ENCODE measurements at regions not wholly inside any gene's neighbourhood (a gene's known extent, or its start where the extent isn't known, plus 50 kb on each side); places are given as distances from the start of the nearest gene placed in this dataset.

- POLR2A ChIA-PET = no interaction called here
- BruUV-seq (replicated peaks) = no TSS peak
- in situ Hi-C loops (cut with HindIII; ENCODE audit: low pct_unique_long_range_greater_than_20kb, low sequenced_read_pairs) (no loop called here), intact Hi-C loops (cut with micrococcal nuclease; ENCODE audit: unreplicated experiment) (no loop called here)
- CTCF ChIA-PET = no interaction called here
- Histone ChIP-seq H3K27me3 (ENCODE audit: control insufficient read depth, insufficient read depth, low read length) (no peaks in the 10 kb centered on the region), H3K4me1 (ENCODE audit: control insufficient read depth, insufficient read depth, low read length) (peaks cover 20% of the 10 kb centered on the region), H3K27ac (ENCODE audit: low read length) (no peak overlapping the region), H3K9me3 (ENCODE audit: control insufficient read depth, insufficient read depth, low read depth, low read length) (no peaks in the 10 kb centered on the region), H3K4me3 (ENCODE audit: low read depth in 2 of 2, low read length in 2 of 2) (no peak overlapping the region), H3K36me3 (ENCODE audit: control insufficient read depth, insufficient read depth, low read length) (no peaks in the 10 kb centered on the region)
- TF ChIP-seq SIN3A (IDR thresholded peaks at IDR 0.05; ENCODE audit: borderline replicate concordance, insufficient read depth, low read depth, low read length) = no peak
- DNase-seq (ENCODE audit: low read depth, low spot score) (no peak), ATAC-seq (no peak)
Observed at GRCh38 chr12:124184456-124184855, 110.4 kb upstream of the RFLNA start.

DNA sequence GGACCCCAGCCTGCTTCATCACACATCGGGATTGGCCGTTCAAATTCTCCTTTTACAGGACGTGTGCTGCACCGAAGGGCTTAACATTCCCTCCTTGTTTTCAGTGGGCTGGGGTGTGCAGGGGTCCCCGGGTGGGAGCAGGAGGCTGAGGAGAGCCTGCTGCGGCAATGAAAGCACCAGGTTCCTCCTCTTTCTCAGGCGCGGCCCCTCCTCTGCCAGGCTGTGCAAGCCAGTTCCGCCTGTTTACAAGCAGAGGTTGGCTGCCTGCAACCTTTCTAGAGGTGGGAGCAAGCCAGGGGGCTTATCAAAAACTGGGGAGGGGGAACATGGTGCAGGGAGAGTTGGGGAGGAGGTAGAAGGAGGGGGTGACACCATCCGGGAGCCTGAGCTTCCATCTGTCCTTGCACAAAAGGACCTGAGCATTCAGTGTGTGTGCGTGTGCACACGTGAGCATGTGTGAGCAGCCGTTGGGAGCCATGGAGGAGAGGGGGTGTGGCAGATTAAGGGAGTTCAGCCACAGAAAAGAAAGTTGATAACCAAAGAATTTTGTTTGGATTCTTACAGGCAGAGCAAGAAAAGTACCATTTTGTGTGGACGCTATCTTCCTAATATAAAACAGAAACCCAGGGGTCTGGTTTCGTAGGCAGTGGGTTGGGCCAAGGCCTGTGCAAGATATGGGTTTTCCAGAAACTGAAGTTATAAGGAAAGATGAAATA is 108.8 kb upstream of the RFLNA start:
- ChIA-PET CTCF (no interaction called here), POLR2A (no interaction called here)
- no peaks in the 10 kb centered on the region for H3K9me3 ChIP-seq (ENCODE audit: control insufficient read depth, insufficient read depth, low read depth, low read length)
- no peak for TF ChIP-seq POLR2AphosphoS5 (IDR thresholded peaks at IDR 0.05; ENCODE audit: low read depth, low read length)
- no peak for TF ChIP-seq TCF7L2 (IDR thresholded peaks at IDR 0.05; ENCODE audit: low read depth, low read length)
- TF ChIP-seq SIN3A (IDR thresholded peaks at IDR 0.05; ENCODE audit: borderline replicate concordance, insufficient read depth, low read depth, low read length) = no peak
- TF ChIP-seq REST (IDR thresholded peaks at IDR 0.05; ENCODE audit: insufficient read depth in 1 of 2, low read depth in 2 of 2, low read length in 1 of 2) = no peak
- TF ChIP-seq, protein P1, sequence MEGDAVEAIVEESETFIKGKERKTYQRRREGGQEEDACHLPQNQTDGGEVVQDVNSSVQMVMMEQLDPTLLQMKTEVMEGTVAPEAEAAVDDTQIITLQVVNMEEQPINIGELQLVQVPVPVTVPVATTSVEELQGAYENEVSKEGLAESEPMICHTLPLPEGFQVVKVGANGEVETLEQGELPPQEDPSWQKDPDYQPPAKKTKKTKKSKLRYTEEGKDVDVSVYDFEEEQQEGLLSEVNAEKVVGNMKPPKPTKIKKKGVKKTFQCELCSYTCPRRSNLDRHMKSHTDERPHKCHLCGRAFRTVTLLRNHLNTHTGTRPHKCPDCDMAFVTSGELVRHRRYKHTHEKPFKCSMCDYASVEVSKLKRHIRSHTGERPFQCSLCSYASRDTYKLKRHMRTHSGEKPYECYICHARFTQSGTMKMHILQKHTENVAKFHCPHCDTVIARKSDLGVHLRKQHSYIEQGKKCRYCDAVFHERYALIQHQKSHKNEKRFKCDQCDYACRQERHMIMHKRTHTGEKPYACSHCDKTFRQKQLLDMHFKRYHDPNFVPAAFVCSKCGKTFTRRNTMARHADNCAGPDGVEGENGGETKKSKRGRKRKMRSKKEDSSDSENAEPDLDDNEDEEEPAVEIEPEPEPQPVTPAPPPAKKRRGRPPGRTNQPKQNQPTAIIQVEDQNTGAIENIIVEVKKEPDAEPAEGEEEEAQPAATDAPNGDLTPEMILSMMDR (IDR thresholded peaks at IDR 0.05) = no peak
- no peaks in the 10 kb centered on the region for H3K27me3 ChIP-seq (ENCODE audit: control insufficient read depth, insufficient read depth, low read length)
- no TSS peak for BruUV-seq (replicated peaks)
- H3K27ac ChIP-seq (ENCODE audit: low read length) = peak overlapping the region; percentile 21; the same call in 1 of the 2 replicates
- peaks cover 26% of the 10 kb centered on the region for H3K4me1 ChIP-seq (ENCODE audit: control insufficient read depth, insufficient read depth, low read length)
- H3K4me3 ChIP-seq (ENCODE audit: low read depth in 2 of 2, low read length in 2 of 2) = no peak overlapping the region
- in situ Hi-C loops (cut with HindIII; ENCODE audit: low pct_unique_long_range_greater_than_20kb, low sequenced_read_pairs) (no loop called here), intact Hi-C loops (cut with micrococcal nuclease; ENCODE audit: unreplicated experiment) (no loop called here)
- DNase-seq (ENCODE audit: low read depth, low spot score) (no peak), ATAC-seq (no peak)
- H3K36me3 ChIP-seq (ENCODE audit: control insufficient read depth, insufficient read depth, low read length) = no peaks in the 10 kb centered on the region

DNA sequence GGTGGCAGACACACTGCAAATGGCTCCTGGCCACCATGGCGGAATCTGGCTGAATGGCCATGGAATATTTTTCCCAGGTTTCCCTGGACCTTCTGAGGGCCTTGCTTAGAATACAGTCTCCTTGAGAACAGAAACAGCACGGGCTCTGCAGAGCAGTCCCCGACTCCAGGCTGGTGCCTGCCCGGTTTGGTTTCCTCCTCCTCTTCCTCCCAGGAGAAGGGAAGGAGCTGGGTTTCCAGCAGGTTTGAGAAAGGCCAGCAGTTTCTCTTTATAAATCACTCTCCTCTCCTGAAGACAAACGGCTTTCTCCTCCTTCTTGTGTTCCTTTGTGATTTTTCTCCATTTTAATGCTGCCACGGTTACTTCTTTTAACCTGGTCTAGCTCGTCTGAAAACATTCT is 106.8 kb upstream of the RFLNA start:
- Histone ChIP-seq H3K9me3 (ENCODE audit: control insufficient read depth, insufficient read depth, low read depth, low read length) (no peaks in the 10 kb centered on the region), H3K36me3 (ENCODE audit: control insufficient read depth, insufficient read depth, low read length) (no peaks in the 10 kb centered on the region), H3K27me3 (ENCODE audit: control insufficient read depth, insufficient read depth, low read length) (no peaks in the 10 kb centered on the region), H3K4me3 (ENCODE audit: low read depth in 2 of 2, low read length in 2 of 2) (peak overlapping the region in 1 of 2 experiments; percentile 30; a peak in 2 of 4 replicates), H3K27ac (ENCODE audit: low read length) (peak overlapping the region; percentile 82), H3K4me1 (ENCODE audit: control insufficient read depth, insufficient read depth, low read length) (peaks cover 26% of the 10 kb centered on the region)
- in situ Hi-C loops (cut with HindIII; ENCODE audit: low pct_unique_long_range_greater_than_20kb, low sequenced_read_pairs) = no loop called here
- POLR2A ChIA-PET = interaction anchor here (0.6 kb wide), 1 partner anchor 116 kb away, joined by 3 read pairs; no protein-coding TSS in a partner anchor
- DNase-seq (ENCODE audit: low read depth, low spot score) (no peak), ATAC-seq (peak; percentile 64)
- CTCF ChIA-PET = interaction anchor here (0.6 to 0.7 kb wide), 2 partner anchors 30 to 153 kb away, joined by 3 read pairs; no protein-coding TSS in a partner anchor
- intact Hi-C loops (cut with micrococcal nuclease; ENCODE audit: unreplicated experiment) = no loop called here
- no peak for TF ChIP-seq REST (IDR thresholded peaks at IDR 0.05; ENCODE audit: insufficient read depth in 1 of 2, low read depth in 2 of 2, low read length in 1 of 2)
- no peak for TF ChIP-seq TCF7L2 (IDR thresholded peaks at IDR 0.05; ENCODE audit: low read depth, low read length)
- no peak for TF ChIP-seq SIN3A (IDR thresholded peaks at IDR 0.05; ENCODE audit: borderline replicate concordance, insufficient read depth, low read depth, low read length)
- TF ChIP-seq POLR2AphosphoS5 (IDR thresholded peaks at IDR 0.05; ENCODE audit: low read depth, low read length) = no peak
- TF ChIP-seq, protein P1 (IDR thresholded peaks at IDR 0.05) = no peak
- BruUV-seq (replicated peaks) = no TSS peak

Measured in Panc1 (cell line).